EH (cell line): ENCODE measurements at regions not wholly inside any gene's neighbourhood (a gene's known extent, or its start where the extent isn't known, plus 50 kb on each side); places are given as distances from the start of the nearest gene placed in this dataset.
"Not testable (repeated sequence)": the region's sequence is repeated elsewhere in the genome, so short reads cannot be mapped to it uniquely, and the experiment has no call there.

Experiments used
- DNase-seq: peaks from one replicate; pipeline ENCODE4 v3.0.0-alpha.2; 2015; ENCODE audit warnings: low read depth

- no peak for DNase-seq
Measured at GRCh38 chr14:39576258-39576657, 144.0 kb upstream of the FBXO33 start.

GRCh38 chr14:39568809-39569538 lies 136.7 kb upstream of the FBXO33 start:
- no peak for DNase-seq

- DNase-seq, result no peak
Measured at GRCh38 chr14:39566795-39567194, 134.6 kb upstream of the FBXO33 start.

- DNase-seq, result no peak
Measured at GRCh38 chr14:39563361-39563760, 131.1 kb upstream of the FBXO33 start.

GRCh38 chr14:39562175-39562574 lies 129.9 kb upstream of the FBXO33 start:
- DNase-seq, result no peak

- DNase-seq, result no peak
Measured at GRCh38 chr14:39558525-39558924, 126.3 kb upstream of the FBXO33 start.

GRCh38 chr14:39555749-39556148 lies 123.5 kb upstream of the FBXO33 start:
- DNase-seq, result no peak

- DNase-seq, result no peak
Measured at GRCh38 chr14:39554576-39554975, 122.3 kb upstream of the FBXO33 start.

- no peak for DNase-seq
Measured at GRCh38 chr14:39548358-39548757, 116.1 kb upstream of the FBXO33 start.

GRCh38 chr14:39547845-39548244 lies 115.6 kb upstream of the FBXO33 start:
- no peak for DNase-seq

- no peak for DNase-seq
Measured at GRCh38 chr14:39505812-39506211, 73.6 kb upstream of the FBXO33 start.

- no peak for DNase-seq
Measured at GRCh38 chr14:39500253-39500652, 68.0 kb upstream of the FBXO33 start.

GRCh38 chr14:39499514-39499913 lies 67.3 kb upstream of the FBXO33 start:
- no peak for DNase-seq

- not testable (repeated sequence) for DNase-seq
Measured at GRCh38 chr14:39497677-39498076, 65.4 kb upstream of the FBXO33 start.

GRCh38 chr14:39492267-39492666 lies 60.0 kb upstream of the FBXO33 start:
- peak; percentile 84 for DNase-seq

- DNase-seq, result peak; percentile 40
Measured at GRCh38 chr14:39491134-39491571, 58.9 kb upstream of the FBXO33 start.

- peak; percentile 6 for DNase-seq
Measured at GRCh38 chr14:39488600-39488999, 56.4 kb upstream of the FBXO33 start.

- no peak for DNase-seq
Measured at GRCh38 chr14:39483682-39484081, 51.4 kb upstream of the FBXO33 start.
